ENCODE measurements at regions not wholly inside any gene's neighbourhood (a gene's known extent, or its start where the extent isn't known, plus 50 kb on each side); places are given as distances from the start of the nearest gene placed in this dataset.

- DNase-seq (ENCODE audit: low read depth): no peak
These were observed 355.8 kb upstream of the E2F7 start for GRCh38 chr12:77421152-77421551.

GRCh38 chr12:77409551-77409950 lies 344.2 kb upstream of the E2F7 start:
- DNase-seq (ENCODE audit: low read depth): no peak

GRCh38 chr12:77407931-77408330 lies 342.6 kb upstream of the E2F7 start:
- no peak for DNase-seq (ENCODE audit: low read depth)

GRCh38 chr12:77406219-77406905 lies 341.0 kb upstream of the E2F7 start:
- no peak for DNase-seq (ENCODE audit: low read depth)

GRCh38 chr12:77402716-77403115 lies 337.3 kb upstream of the E2F7 start:
- no peak for DNase-seq (ENCODE audit: low read depth)

- no peak for DNase-seq (ENCODE audit: low read depth)
These were observed 336.4 kb upstream of the E2F7 start for GRCh38 chr12:77401770-77402081.

- DNase-seq (ENCODE audit: low read depth): peak; percentile 32
These were observed 335.8 kb upstream of the E2F7 start for GRCh38 chr12:77401064-77401769.

- DNase-seq (ENCODE audit: low read depth): no peak
These were observed 327.2 kb upstream of the E2F7 start for GRCh38 chr12:77392467-77393088.

GRCh38 chr12:77388445-77389265 lies 323.3 kb upstream of the E2F7 start:
- peak; percentile 41 for DNase-seq (ENCODE audit: low read depth)

GRCh38 chr12:77387671-77388070 lies 322.3 kb upstream of the E2F7 start:
- no peak for DNase-seq (ENCODE audit: low read depth)

GRCh38 chr12:77387214-77387613 lies 321.8 kb upstream of the E2F7 start:
- no peak for DNase-seq (ENCODE audit: low read depth)

- DNase-seq (ENCODE audit: low read depth): peak; percentile 17
These were observed 319.6 kb upstream of the E2F7 start for GRCh38 chr12:77384941-77385340.

- DNase-seq (ENCODE audit: low read depth): no peak
These were observed 316.9 kb upstream of the E2F7 start for GRCh38 chr12:77382096-77382742.

- DNase-seq (ENCODE audit: low read depth): no peak
These were observed 312.3 kb upstream of the E2F7 start for GRCh38 chr12:77377622-77378021.

- DNase-seq (ENCODE audit: low read depth): peak; percentile 75
These were observed 311.7 kb upstream of the E2F7 start for GRCh38 chr12:77377116-77377515.

GRCh38 chr12:77374673-77375072 lies 309.3 kb upstream of the E2F7 start:
- no peak for DNase-seq (ENCODE audit: low read depth)

- no peak for DNase-seq (ENCODE audit: low read depth)
These were observed 307.1 kb upstream of the E2F7 start for GRCh38 chr12:77372494-77372893.

- no peak for DNase-seq (ENCODE audit: low read depth)
These were observed 306.7 kb upstream of the E2F7 start for GRCh38 chr12:77372026-77372425.

- no peak for DNase-seq (ENCODE audit: low read depth)
These were observed 303.0 kb upstream of the E2F7 start for GRCh38 chr12:77368379-77368778.

GRCh38 chr12:77366616-77367015 lies 301.2 kb upstream of the E2F7 start:
- DNase-seq (ENCODE audit: low read depth): no peak

GRCh38 chr12:77364400-77364799 lies 299.0 kb upstream of the E2F7 start:
- DNase-seq (ENCODE audit: low read depth): no peak
